ENCODE measurements at regions not wholly inside any gene's neighbourhood (a gene's known extent, or its start where the extent isn't known, plus 50 kb on each side); places are given as distances from the start of the nearest gene placed in this dataset.

DNA sequence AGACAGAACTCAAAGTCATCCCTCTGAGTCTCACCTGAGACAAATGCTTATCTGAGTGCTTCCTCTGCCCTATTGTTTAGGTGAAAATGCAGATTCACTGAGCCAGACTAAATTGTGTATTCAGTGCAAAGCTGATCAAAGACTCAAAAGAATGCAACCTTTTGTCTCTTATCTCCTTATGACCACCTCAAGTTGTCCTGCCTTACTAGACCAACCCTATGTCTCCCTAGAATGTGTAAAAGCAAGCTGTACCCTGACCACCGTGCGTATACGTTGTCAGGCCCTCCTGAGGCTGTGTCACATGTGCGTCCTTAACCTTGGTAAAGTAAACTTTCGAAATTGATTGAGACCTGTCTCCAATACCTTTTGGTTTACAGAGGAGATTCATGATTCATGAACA, 63.6 kb upstream of the SH3RF1 start:
- TF ChIP-seq POLR2AphosphoS5 (IDR thresholded peaks at IDR 0.05) (no peak), EP300 (IDR thresholded peaks at IDR 0.05) (no peak), POLR2A (IDR thresholded peaks at IDR 0.05) (no peak)
- TF ChIP-seq, protein P1, sequence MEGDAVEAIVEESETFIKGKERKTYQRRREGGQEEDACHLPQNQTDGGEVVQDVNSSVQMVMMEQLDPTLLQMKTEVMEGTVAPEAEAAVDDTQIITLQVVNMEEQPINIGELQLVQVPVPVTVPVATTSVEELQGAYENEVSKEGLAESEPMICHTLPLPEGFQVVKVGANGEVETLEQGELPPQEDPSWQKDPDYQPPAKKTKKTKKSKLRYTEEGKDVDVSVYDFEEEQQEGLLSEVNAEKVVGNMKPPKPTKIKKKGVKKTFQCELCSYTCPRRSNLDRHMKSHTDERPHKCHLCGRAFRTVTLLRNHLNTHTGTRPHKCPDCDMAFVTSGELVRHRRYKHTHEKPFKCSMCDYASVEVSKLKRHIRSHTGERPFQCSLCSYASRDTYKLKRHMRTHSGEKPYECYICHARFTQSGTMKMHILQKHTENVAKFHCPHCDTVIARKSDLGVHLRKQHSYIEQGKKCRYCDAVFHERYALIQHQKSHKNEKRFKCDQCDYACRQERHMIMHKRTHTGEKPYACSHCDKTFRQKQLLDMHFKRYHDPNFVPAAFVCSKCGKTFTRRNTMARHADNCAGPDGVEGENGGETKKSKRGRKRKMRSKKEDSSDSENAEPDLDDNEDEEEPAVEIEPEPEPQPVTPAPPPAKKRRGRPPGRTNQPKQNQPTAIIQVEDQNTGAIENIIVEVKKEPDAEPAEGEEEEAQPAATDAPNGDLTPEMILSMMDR (IDR thresholded peaks at IDR 0.05): no peak
